Kidney epithelial cell (primary cell): ENCODE measurements at regions not wholly inside any gene's neighbourhood (a gene's known extent, or its start where the extent isn't known, plus 50 kb on each side); places are given as distances from the start of the nearest gene placed in this dataset.

Experiments
- DNase-seq: peaks from one replicate; pipeline ENCODE4 v3.0.0-alpha.2; 2010; ENCODE audit warnings: low read depth
- H3K27me3 ChIP-seq: 2 replicates; pipeline ENCODE4 v1.6.0; 2011; ENCODE audit warnings: low read length; ENCODE audit not compliant: control insufficient read depth, insufficient read depth
- H3K36me3 ChIP-seq: 2 replicates; pipeline ENCODE4 v1.5.1; 2011; ENCODE audit warnings: low read length; ENCODE audit not compliant: control insufficient read depth, insufficient read depth
- H3K4me3 ChIP-seq: 2 replicates; pipeline ENCODE4 v1.5.1; 2011; ENCODE audit warnings: low read depth, mild to moderate bottlenecking, control low read depth, low read length
- TF ChIP-seq, protein P1 (sequence below): IDR thresholded peaks from 2 replicates; pipeline ENCODE4 v1.5.1; 2011; ENCODE audit warnings: mild to moderate bottlenecking, moderate library complexity, low read length, control low read depth, inconsistent platforms; ENCODE audit not compliant: insufficient read depth, poor library complexity, severe bottlenecking

GRCh38 chr3:118262800-118263402 lies 771.7 kb downstream of the IGSF11 start:
- Histone ChIP-seq H3K4me3 (no peak overlapping the region), H3K36me3 (no peaks in the 10 kb centered on the region), H3K27me3 (no peaks in the 10 kb centered on the region)
- TF ChIP-seq, protein P1, sequence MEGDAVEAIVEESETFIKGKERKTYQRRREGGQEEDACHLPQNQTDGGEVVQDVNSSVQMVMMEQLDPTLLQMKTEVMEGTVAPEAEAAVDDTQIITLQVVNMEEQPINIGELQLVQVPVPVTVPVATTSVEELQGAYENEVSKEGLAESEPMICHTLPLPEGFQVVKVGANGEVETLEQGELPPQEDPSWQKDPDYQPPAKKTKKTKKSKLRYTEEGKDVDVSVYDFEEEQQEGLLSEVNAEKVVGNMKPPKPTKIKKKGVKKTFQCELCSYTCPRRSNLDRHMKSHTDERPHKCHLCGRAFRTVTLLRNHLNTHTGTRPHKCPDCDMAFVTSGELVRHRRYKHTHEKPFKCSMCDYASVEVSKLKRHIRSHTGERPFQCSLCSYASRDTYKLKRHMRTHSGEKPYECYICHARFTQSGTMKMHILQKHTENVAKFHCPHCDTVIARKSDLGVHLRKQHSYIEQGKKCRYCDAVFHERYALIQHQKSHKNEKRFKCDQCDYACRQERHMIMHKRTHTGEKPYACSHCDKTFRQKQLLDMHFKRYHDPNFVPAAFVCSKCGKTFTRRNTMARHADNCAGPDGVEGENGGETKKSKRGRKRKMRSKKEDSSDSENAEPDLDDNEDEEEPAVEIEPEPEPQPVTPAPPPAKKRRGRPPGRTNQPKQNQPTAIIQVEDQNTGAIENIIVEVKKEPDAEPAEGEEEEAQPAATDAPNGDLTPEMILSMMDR: no peak
- DNase-seq: no peak

DNA sequence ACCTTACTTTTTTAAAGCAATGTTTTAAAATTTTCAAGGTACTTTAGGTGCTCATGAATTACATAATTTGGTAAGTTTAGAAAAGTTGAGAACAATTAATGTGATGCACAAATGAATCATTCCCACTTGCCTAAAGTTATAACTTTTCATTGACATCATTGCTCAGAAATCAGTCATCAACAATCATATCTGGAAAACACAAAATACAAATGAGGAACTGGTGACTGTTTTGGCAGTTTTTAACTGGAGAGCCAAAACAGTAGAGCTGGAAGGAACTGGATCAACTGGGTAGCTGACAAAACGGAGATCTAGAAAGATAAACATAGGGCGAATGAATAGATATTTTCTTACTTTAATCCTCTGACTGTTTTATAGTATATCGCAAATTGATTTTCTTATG lies 767.1 kb downstream of the IGSF11 start:
- Histone ChIP-seq H3K27me3 (no peaks in the 10 kb centered on the region), H3K36me3 (no peaks in the 10 kb centered on the region), H3K4me3 (no peak overlapping the region)
- TF ChIP-seq, protein P1: no peak
- no peak for DNase-seq

DNA sequence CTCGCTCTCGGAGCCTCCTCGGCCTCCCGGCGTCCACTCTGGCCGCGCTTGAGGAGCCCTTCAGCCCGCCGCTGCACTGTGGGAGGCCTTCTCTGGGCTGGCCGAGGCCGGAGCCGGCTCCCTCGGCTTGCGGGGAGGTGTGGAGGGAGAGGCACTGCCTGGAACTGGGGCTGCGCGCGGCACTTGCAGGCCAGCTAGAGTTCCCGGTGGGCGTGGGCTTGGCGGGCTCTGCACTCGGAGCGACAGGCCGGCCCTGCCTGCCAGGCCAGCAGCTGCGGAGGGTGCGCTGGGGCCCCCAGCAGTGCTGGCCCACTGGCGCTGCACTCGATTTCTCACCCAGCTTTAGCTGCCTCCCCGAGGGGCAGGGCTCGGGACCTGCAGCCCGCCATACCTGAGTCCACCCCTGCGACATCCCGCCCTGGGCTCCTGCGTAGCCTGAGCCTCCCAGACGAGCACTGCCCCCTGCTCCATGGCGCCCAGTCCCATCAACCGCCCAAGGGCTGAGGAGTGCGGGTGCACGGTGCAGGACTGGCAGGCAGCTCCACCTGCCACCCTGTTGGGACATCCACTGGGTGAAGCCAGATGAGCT lies 765.0 kb downstream of the IGSF11 start:
- Histone ChIP-seq H3K4me3 (no peak overlapping the region), H3K36me3 (no peaks in the 10 kb centered on the region), H3K27me3 (no peaks in the 10 kb centered on the region)
- no peak for DNase-seq
- TF ChIP-seq, protein P1: no peak

DNA sequence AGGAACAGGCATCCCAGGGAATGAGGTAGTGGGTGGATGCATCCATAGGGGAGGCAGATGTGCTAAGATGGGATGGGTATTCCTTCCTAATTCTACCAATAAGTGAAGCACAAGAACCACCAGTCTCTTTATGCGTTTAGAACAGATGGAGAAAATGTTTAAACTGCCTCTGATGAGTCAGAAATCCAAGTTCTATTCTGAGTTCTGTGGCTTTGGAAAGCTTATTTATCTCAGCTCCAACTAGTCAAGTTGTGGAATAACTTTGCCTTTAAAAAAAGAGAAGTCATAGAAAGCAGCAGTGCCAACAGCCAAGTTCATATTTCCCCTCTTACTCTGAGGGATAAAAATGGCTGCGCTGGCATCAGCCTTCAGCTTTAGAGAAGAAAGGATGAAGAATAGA lies 761.7 kb downstream of the IGSF11 start:
- TF ChIP-seq, protein P1: no peak
- no peak overlapping the region for H3K4me3 ChIP-seq
- no peaks in the 10 kb centered on the region for H3K36me3 ChIP-seq

GRCh38 chr3:118277814-118278213 lies 756.8 kb downstream of the IGSF11 start:
- H3K4me3 ChIP-seq: no peak overlapping the region
- no peak for DNase-seq
- H3K27me3 ChIP-seq: no peaks in the 10 kb centered on the region
- TF ChIP-seq, protein P1: no peak
- H3K36me3 ChIP-seq: no peaks in the 10 kb centered on the region

More for the DNA sequence above, 761.7 kb downstream of the IGSF11 start:
- no peaks in the 10 kb centered on the region for H3K27me3 ChIP-seq
- no peak for DNase-seq

- H3K27me3 ChIP-seq: no peaks in the 10 kb centered on the region
- H3K36me3 ChIP-seq: no peaks in the 10 kb centered on the region
- DNase-seq: no peak
- H3K4me3 ChIP-seq: no peak overlapping the region
- TF ChIP-seq, protein P1: no peak
These were observed 741.8 kb downstream of the IGSF11 start for GRCh38 chr3:118292841-118293240.
